ENCODE measurements at regions not wholly inside any gene's neighbourhood (a gene's known extent, or its start where the extent isn't known, plus 50 kb on each side); places are given as distances from the start of the nearest gene placed in this dataset.
"Not testable (repeated sequence)": the region's sequence is repeated elsewhere in the genome, so short reads cannot be mapped to it uniquely, and the experiment has no call there.

- no peak for DNase-seq
Observed at GRCh38 chr3:130800829-130801228, 54.2 kb upstream of the PIK3R4 start.

- no peak for DNase-seq
Observed at GRCh38 chr3:130801473-130801872, 54.8 kb upstream of the PIK3R4 start.

- DNase-seq: no peak
Observed at GRCh38 chr3:130811557-130811956, 64.9 kb upstream of the PIK3R4 start.

GRCh38 chr3:130814691-130815472, 68.3 kb upstream of the PIK3R4 start:
- no peak for DNase-seq

- no peak for DNase-seq
Observed at GRCh38 chr3:130816561-130817445, 70.2 kb upstream of the PIK3R4 start.

- not testable (repeated sequence) for DNase-seq
Observed at GRCh38 chr3:130818066-130818465, 71.4 kb upstream of the PIK3R4 start.

GRCh38 chr3:130820976-130821375, 72.9 kb upstream of the ATP2C1 start:
- peak; percentile 45 for DNase-seq

GRCh38 chr3:130821806-130822205, 72.1 kb upstream of the ATP2C1 start:
- DNase-seq: no peak

- DNase-seq: no peak
Observed at GRCh38 chr3:130823241-130823884, 70.5 kb upstream of the ATP2C1 start.

- DNase-seq: no peak
Observed at GRCh38 chr3:130823996-130824395, 69.9 kb upstream of the ATP2C1 start.

- no peak for DNase-seq
Observed at GRCh38 chr3:130825762-130826299, 68.1 kb upstream of the ATP2C1 start.

GRCh38 chr3:130826516-130827182, 67.2 kb upstream of the ATP2C1 start:
- no peak for DNase-seq

GRCh38 chr3:130827486-130827885, 66.4 kb upstream of the ATP2C1 start:
- DNase-seq: no peak

GRCh38 chr3:130828948-130829947, 64.6 kb upstream of the ATP2C1 start:
- DNase-seq: no peak

GRCh38 chr3:130831719-130832400, 62.0 kb upstream of the ATP2C1 start:
- DNase-seq: no peak

GRCh38 chr3:130832401-130832746, 61.5 kb upstream of the ATP2C1 start:
- DNase-seq: not testable (repeated sequence)

GRCh38 chr3:130834476-130834875, 59.4 kb upstream of the ATP2C1 start:
- DNase-seq: no peak

- DNase-seq: no peak
Observed at GRCh38 chr3:130835483-130835882, 58.4 kb upstream of the ATP2C1 start.

- no peak for DNase-seq
Observed at GRCh38 chr3:130838898-130839600, 54.8 kb upstream of the ATP2C1 start.

GRCh38 chr3:130839813-130840212, 54.1 kb upstream of the ATP2C1 start:
- DNase-seq: no peak
